Activated CD8-positive, alpha-beta T cell treated with anti-CD3 and anti-CD28 coated beads for 36 hours (primary cell): ENCODE measurements at regions not wholly inside any gene's neighbourhood (a gene's known extent, or its start where the extent isn't known, plus 50 kb on each side); places are given as distances from the start of the nearest gene placed in this dataset.
"Not testable (repeated sequence)": the region's sequence is repeated elsewhere in the genome, so short reads cannot be mapped to it uniquely, and the experiment has no call there.

Experiments
- ATAC-seq: fragments of 200-7000 bp; cut with Tn5 transposase; one replicate; pipeline ENCODE4 v1.10.0; 2021; ENCODE audit warnings: mild to moderate bottlenecking, moderate library complexity
- CTCF ChIA-PET: fragments of 350-600 bp; sonication (Branson Sonifier 250); formaldehyde crosslinking; loops from one replicate; lab custom pipeline; 2021; ENCODE audit warnings: antibody characterized with exemption; lab: Charles Lee
- POLR2A ChIA-PET: fragments of 350-600 bp; sonication (Branson Sonifier 250); formaldehyde crosslinking; loops from one replicate; lab custom pipeline; 2021; ENCODE audit warnings: antibody characterized with exemption; lab: Charles Lee
- DNase-seq: peaks from one replicate; pipeline ENCODE4 v3.0.0-alpha.2; 2020
- H3K27ac Mint-ChIP-seq: one replicate; pipeline ENCODE4 v1.8.0; 2021; ENCODE audit warnings: mild to moderate bottlenecking, mixed read lengths
- H3K27me3 Mint-ChIP-seq: one replicate; pipeline ENCODE4 v1.8.0; 2021; ENCODE audit warnings: mixed read lengths
- H3K36me3 Mint-ChIP-seq: one replicate; pipeline ENCODE4 v1.8.0; 2021; ENCODE audit warnings: low read depth, mixed read lengths
- H3K4me1 Mint-ChIP-seq: one replicate; pipeline ENCODE4 v1.8.0; 2021; ENCODE audit warnings: low read depth, mixed read lengths
- H3K4me3 Mint-ChIP-seq: one replicate; pipeline ENCODE4 v1.8.0; 2021; ENCODE audit warnings: mild to moderate bottlenecking, moderate library complexity, mixed read lengths
- H3K9me3 Mint-ChIP-seq: one replicate; pipeline ENCODE4 v1.8.0; 2021; ENCODE audit warnings: mixed read lengths
- intact Hi-C: fragments of 100-400 bp; cut with micrococcal nuclease; formaldehyde crosslinking; loops from one replicate; pipeline ENCODE4 v1.10.0; 2022
- TF ChIP-seq, protein P1 (sequence below): fragments of 200-600 bp; IDR thresholded peaks from one replicate; pipeline ENCODE4 v1.8.0; 2022; ENCODE audit warnings: antibody characterized with exemption, mild to moderate bottlenecking

GRCh38 chr5:100709771-100710170, 174.6 kb downstream of the FAM174A start:
- CTCF ChIA-PET, result no interaction called here
- TF ChIP-seq, protein P1, sequence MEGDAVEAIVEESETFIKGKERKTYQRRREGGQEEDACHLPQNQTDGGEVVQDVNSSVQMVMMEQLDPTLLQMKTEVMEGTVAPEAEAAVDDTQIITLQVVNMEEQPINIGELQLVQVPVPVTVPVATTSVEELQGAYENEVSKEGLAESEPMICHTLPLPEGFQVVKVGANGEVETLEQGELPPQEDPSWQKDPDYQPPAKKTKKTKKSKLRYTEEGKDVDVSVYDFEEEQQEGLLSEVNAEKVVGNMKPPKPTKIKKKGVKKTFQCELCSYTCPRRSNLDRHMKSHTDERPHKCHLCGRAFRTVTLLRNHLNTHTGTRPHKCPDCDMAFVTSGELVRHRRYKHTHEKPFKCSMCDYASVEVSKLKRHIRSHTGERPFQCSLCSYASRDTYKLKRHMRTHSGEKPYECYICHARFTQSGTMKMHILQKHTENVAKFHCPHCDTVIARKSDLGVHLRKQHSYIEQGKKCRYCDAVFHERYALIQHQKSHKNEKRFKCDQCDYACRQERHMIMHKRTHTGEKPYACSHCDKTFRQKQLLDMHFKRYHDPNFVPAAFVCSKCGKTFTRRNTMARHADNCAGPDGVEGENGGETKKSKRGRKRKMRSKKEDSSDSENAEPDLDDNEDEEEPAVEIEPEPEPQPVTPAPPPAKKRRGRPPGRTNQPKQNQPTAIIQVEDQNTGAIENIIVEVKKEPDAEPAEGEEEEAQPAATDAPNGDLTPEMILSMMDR, result no peak
- H3K27ac Mint-ChIP-seq, result no peak overlapping the region

DNA sequence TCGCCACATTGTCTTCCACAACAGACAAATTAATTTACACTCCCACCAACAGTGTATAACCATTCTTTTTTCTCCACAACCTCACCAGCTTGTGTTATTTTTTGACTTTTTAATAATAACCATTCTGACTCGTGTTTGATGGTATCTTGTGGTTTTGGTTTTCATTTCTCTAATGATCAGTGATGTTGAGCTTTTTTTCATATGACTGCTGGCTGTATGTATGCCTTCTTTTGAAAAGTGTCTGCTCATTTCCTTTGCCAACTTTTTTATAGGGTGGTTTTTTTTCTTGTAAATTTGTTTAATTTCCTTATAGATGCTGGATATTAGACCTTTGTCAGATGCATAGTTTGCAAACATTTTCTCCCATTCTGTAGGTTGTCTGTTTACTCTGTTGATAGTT, 179.6 kb downstream of the FAM174A start:
- H3K4me3 Mint-ChIP-seq, CTCF ChIA-PET, DNase-seq, H3K9me3 Mint-ChIP-seq, H3K27ac Mint-ChIP-seq, H3K36me3 Mint-ChIP-seq, H3K27me3 Mint-ChIP-seq, H3K4me1 Mint-ChIP-seq, ATAC-seq, intact Hi-C loops: not testable (repeated sequence)
- POLR2A ChIA-PET, result interaction anchor here (2.0 kb wide), 1 partner anchor 188 kb away, joined by 6 read pairs; the partner anchor contains the start of gene ST8SIA4

More at GRCh38 chr5:100709771-100710170, 174.6 kb downstream of the FAM174A start:
- intact Hi-C loops, result no loop called here
- Mint-ChIP-seq H3K4me1 (peaks cover 1% of the 10 kb centered on the region), H3K27me3 (no peaks in the 10 kb centered on the region), H3K36me3 (no peaks in the 10 kb centered on the region), H3K4me3 (no peak overlapping the region), H3K9me3 (peaks cover 2% of the 10 kb centered on the region)
- ATAC-seq (no peak), DNase-seq (no peak)
- POLR2A ChIA-PET, result no interaction called here

- Mint-ChIP-seq H3K4me1 (no peaks in the 10 kb centered on the region), H3K4me3 (no peak overlapping the region), H3K27me3 (no peaks in the 10 kb centered on the region), H3K36me3 (no peaks in the 10 kb centered on the region), H3K27ac (no peak overlapping the region), H3K9me3 (no peaks in the 10 kb centered on the region)
- intact Hi-C loops, result no loop called here
- DNase-seq, result no peak
- TF ChIP-seq, protein P1, result no peak
- ATAC-seq, result no peak
- ChIA-PET POLR2A (no interaction called here), CTCF (no interaction called here)
These were observed 180.4 kb downstream of the ST8SIA4 start for GRCh38 chr5:100722657-100723056.

GRCh38 chr5:100723229-100723628, 179.9 kb downstream of the ST8SIA4 start:
- intact Hi-C loops, result no loop called here
- Mint-ChIP-seq H3K36me3 (no peaks in the 10 kb centered on the region), H3K4me3 (no peak overlapping the region), H3K4me1 (no peaks in the 10 kb centered on the region), H3K27ac (no peak overlapping the region), H3K27me3 (no peaks in the 10 kb centered on the region), H3K9me3 (no peaks in the 10 kb centered on the region)
- no peak for ATAC-seq
- TF ChIP-seq, protein P1, result no peak
- DNase-seq, result no peak
- POLR2A ChIA-PET, result no interaction called here
- CTCF ChIA-PET, result no interaction called here

GRCh38 chr5:100726116-100726515, 177.0 kb downstream of the ST8SIA4 start:
- TF ChIP-seq, protein P1, result no peak
- Mint-ChIP-seq H3K4me3 (no peak overlapping the region), H3K27ac (no peak overlapping the region), H3K9me3 (no peaks in the 10 kb centered on the region), H3K36me3 (no peaks in the 10 kb centered on the region), H3K27me3 (no peaks in the 10 kb centered on the region), H3K4me1 (no peaks in the 10 kb centered on the region)
- ATAC-seq, result no peak
- CTCF ChIA-PET, result interaction anchor here (0.8 kb wide), 1 partner anchor 10 kb away, joined by 3 read pairs; no protein-coding TSS in a partner anchor
- DNase-seq, result no peak
- POLR2A ChIA-PET, result no interaction called here
- intact Hi-C loops, result no loop called here
